NCI-H1694 (cell line): ENCODE measurements at regions not wholly inside any gene's neighbourhood (a gene's known extent, or its start where the extent isn't known, plus 50 kb on each side); places are given as distances from the start of the nearest gene placed in this dataset.
"Not testable (repeated sequence)": the region's sequence is repeated elsewhere in the genome, so short reads cannot be mapped to it uniquely, and the experiment has no call there.

Source experiments
- DNase-seq: peaks from one replicate; lab custom pipeline; 2025; lab: John Stamatoyannopoulos, UW

DNA sequence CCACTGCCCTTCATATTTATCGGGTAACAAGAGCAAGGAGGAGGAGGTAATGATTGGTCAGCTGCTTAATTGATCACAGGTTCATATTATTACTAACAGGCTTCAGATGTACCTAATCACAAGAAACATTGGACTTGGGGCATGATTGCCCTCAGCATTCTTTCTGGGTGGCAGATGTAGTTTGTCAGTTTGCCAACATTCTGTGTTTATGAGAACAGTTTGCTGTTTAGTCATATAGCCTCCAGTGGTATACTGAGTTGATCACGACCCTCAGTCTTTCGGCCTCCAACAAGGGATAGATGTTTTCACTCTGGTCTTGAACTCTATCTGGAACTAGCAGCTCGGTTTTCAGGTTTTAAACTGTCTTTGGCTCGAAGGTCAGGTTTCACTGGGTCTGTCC lies 237.7 kb upstream of the GNPDA2 start:
- not testable (repeated sequence) for DNase-seq

GRCh38 chr4:44961001-44961755 lies 234.8 kb upstream of the GNPDA2 start:
- DNase-seq, result no peak

GRCh38 chr4:44931720-44932119 lies 205.4 kb upstream of the GNPDA2 start:
- no peak for DNase-seq

DNA sequence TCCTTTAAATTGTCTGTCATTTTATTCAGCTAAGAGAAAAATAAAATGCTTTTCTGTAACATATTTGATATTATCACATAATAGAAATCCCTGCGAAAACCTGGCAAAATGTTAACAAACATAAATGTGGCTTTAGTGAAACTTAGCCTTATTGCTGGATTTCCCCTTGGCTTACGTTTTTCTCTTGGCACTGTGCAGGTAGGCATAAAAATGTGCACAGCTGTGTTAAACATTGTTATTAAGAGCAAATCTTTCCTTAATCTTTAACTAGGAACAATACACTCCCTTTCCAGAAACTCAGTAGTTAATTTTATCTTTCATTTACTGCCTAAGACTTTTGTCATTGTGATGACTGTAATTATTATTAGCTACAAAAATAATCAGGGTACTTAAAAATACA lies 202.4 kb upstream of the GNPDA2 start:
- no peak for DNase-seq

- peak; percentile 59 for DNase-seq
Measured at GRCh38 chr4:44927399-44928380, 201.3 kb upstream of the GNPDA2 start.

DNA sequence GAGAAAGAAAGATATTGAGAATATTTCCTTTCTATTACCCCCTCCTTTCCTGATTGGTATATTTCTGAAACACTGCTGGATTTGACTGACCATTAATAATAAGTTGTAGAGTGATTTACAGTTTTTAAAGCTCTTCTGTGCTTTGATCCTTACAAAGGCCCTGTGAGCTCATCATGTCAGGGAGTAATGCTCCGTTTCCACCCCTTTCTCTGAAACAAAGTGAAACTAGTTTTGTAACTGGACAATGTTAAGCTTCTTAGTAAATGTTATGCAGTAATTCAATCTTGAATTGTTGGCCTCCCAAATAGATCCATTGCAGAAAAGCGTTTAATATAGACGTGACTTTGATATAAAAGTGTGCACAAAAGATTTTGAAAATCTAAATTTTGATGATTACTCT lies 190.1 kb upstream of the GNPDA2 start:
- DNase-seq, result no peak

DNA sequence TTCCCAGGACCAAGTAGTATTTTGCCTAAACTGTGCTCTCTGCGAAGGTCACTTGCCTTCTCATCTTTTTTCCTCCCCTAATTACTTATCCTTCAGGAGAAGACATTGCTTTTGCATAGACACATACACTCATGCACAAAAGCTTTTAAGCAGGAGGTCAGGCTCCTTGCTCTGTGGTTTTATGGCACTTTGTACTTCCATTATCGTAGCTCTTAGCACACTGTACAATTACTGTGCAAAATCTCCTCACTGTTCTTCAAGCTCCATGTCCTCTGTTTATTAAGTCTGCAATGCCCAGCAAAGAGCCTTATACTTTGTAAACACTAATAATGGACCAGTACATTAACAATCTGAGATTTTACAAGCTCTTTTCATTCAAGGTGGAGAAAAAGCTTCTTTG lies 188.4 kb upstream of the GNPDA2 start:
- no peak for DNase-seq

GRCh38 chr4:44914223-44914622 lies 187.9 kb upstream of the GNPDA2 start:
- no peak for DNase-seq

DNA sequence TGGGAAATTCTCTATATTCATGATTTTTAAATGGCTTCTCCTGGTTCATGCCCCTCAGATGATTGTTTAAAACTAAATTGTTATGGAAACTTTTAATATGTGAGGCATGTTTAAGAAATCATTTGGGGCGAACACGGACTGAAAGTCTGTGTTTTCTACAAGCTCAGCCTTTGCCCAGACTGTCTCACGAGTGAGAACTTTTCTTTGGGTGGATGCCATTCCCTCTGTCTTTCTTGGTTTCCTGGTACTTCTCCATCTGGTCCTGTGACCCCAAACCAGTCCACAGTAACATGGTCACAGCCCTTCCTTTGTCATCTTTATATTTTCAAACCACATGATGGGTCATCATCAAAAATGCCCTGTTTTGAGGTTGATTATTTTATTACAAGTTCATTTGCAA lies 186.6 kb upstream of the GNPDA2 start:
- no peak for DNase-seq

DNA sequence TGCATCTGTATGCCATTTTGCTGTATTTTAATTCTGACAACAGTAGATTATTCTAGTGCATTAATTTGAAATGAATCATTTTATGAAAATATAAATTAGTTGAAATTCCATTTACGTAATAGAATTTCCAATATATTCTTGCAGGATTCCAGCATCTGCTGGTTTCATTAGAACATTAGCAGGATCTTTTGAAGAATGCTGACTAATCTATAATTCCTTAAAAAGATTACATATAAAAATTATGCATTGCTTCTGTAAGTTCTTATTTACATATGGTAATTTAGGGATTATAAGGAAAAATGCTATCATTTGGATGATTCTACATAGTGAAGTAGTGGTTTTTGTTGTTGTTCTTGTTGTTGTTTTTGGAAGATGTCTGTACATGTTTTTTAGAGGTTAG lies 182.2 kb upstream of the GNPDA2 start:
- DNase-seq, result no peak

DNA sequence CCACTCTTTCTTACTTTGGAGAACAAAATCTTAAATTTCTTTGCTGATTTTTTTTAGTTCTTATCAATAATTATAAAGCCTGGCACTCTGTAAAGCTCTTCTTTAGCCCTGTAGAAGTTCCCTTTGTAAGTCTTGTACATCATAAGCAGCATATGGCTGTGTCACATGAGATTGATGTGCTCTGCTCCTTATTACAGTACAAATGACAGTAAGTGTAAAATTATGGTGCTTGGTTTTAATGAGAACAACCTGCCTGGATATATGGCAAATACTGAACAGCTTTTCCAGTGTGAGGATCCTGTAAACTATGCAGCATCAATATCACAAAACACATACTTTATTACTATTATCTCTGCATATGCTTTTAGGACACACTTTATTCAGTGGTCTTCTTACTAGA lies 145.9 kb upstream of the GNPDA2 start:
- DNase-seq, result no peak

- DNase-seq, result no peak
Measured at GRCh38 chr4:44871133-44871532, 144.8 kb upstream of the GNPDA2 start.

GRCh38 chr4:44869985-44870384 lies 143.6 kb upstream of the GNPDA2 start:
- no peak for DNase-seq

DNA sequence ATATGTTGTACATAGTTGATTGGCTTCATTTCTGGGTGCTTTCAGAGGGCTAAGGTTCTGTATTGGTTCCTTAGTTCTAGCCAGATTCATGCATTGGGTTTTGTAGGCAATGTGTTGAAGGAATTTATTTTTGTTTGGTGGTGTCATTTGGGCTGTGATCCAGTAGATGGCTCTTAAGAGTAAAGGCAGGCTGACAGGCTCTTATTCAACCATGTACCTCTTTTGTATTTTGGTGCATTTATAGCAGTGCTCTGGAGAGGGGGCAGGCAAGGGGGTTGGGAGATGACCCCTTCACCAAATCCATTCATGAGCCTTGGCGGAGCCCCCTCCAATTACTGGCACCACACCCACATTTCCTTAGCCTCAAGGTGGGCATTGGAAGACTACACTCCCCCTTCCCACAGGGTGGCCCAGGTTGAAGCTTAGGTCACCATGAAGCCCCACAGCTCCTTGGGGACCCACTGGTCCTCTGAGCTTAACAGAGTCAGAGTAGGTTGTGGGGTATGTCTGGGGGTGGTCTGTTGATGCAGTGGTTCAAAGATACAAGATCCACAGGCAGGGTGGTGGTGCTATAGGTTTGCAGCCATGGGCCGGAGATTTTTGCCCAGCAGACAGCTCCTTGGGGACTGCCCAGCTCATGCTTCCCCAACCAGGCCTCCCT lies 143.0 kb upstream of the GNPDA2 start:
- DNase-seq, result no peak

- no peak for DNase-seq
Measured at GRCh38 chr4:44861756-44862155, 135.4 kb upstream of the GNPDA2 start.

GRCh38 chr4:44859477-44859876 lies 133.1 kb upstream of the GNPDA2 start:
- no peak for DNase-seq

DNA sequence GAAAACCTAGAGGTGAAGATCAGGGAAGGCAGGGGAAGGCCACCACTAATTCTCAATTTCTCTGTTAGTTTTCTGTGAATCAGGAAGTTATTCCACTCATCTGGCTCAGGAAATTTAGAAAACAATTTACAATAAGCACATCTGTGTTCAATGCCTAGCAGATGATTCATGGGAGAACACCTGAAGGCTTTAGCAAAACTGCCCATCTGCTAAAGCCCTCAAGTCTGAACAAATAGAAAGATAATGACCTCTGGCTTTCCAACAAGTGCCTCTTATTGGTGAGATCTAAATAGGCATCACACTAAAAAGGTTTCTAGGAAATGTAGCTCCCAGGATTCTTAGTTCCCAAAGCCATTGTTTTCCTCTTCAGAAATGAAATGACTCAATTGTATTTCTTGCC lies 122.1 kb upstream of the GNPDA2 start:
- no peak for DNase-seq

GRCh38 chr4:44845993-44846392 lies 119.6 kb upstream of the GNPDA2 start:
- no peak for DNase-seq

DNA sequence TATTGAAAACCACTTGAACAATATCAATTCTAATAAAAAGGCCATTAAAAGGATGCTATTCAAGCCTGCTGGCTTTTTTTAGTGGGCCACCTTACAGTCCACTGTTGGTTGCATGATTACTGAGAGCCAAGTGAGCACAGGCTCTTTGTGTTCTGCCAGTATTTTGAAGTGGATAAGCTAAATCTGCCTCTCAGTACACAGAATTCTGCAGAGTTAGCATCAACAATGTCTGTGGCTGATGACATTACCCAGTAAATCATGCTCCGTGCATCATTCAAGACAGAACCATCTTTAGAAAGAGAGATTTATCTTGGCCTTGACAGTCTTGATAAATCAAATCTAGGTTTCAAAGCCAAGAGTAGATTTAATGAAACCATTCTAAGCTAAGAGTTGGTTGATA lies 119.0 kb upstream of the GNPDA2 start:
- DNase-seq, result no peak

DNA sequence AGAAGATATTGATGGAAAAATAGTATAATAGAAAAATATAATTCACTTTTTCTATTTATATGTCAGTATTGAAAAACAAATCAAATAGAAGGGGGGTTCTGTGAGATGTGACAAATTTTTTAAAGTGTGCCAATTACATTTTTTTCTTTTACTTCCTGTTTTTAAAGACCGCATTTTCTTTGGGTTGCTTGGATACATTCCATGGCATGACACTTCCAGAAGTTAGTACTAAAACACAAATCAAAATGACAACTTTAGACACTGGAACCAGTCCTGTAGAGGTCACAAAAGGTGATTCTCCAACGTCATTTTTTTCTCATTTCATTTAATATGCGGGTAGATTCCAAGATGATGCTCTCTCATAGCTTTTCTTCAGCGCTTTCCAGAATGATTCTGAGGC lies 116.2 kb upstream of the GNPDA2 start:
- DNase-seq, result no peak

DNA sequence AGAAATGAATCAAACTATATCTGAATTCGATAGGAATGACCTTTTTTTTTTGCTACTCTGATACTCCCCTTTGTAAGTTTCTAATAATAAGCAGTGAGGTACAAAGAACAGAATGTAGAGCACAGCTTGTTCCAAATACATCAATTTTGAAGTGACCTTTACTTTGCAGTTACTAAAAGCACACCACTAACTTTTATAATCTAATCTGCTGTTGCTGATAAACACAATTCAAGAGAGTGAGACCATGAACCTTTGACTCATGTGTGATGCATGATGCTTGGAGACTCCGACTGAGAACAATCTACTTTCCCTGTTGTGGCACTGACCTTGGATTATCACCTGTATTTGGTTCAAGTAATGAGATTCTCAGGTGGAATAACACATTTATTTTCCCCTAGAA lies 91.6 kb upstream of the GNPDA2 start:
- no peak for DNase-seq

- DNase-seq, result no peak
Measured at GRCh38 chr4:44806071-44806470, 79.7 kb upstream of the GNPDA2 start.

- no peak for DNase-seq
Measured at GRCh38 chr4:44804301-44804700, 77.9 kb upstream of the GNPDA2 start.
